ENCODE measurements at regions not wholly inside any gene's neighbourhood (a gene's known extent, or its start where the extent isn't known, plus 50 kb on each side); places are given as distances from the start of the nearest gene placed in this dataset.

DNA sequence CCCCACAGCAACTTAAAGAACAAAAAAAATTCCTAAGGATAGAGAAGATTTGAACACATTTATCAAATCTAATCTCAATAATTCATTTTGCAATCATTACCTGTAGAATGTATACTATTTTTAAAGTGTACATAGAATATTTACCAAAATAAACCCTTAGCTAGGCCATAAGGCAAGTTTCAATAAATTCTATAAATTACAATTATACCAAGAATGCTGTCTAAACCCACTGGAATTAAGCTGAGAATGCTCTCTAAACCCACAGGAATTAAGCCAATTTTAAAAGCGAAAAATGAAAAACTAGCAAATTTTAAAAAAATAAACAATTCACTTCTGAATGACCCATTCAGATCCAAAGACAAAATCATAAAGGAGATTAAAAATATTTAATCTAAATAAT is 540.4 kb upstream of the NBEA start:
- no peak for TF ChIP-seq POLR2A (IDR thresholded peaks at IDR 0.05)
- TF ChIP-seq, protein P1, sequence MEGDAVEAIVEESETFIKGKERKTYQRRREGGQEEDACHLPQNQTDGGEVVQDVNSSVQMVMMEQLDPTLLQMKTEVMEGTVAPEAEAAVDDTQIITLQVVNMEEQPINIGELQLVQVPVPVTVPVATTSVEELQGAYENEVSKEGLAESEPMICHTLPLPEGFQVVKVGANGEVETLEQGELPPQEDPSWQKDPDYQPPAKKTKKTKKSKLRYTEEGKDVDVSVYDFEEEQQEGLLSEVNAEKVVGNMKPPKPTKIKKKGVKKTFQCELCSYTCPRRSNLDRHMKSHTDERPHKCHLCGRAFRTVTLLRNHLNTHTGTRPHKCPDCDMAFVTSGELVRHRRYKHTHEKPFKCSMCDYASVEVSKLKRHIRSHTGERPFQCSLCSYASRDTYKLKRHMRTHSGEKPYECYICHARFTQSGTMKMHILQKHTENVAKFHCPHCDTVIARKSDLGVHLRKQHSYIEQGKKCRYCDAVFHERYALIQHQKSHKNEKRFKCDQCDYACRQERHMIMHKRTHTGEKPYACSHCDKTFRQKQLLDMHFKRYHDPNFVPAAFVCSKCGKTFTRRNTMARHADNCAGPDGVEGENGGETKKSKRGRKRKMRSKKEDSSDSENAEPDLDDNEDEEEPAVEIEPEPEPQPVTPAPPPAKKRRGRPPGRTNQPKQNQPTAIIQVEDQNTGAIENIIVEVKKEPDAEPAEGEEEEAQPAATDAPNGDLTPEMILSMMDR (IDR thresholded peaks at IDR 0.05) = no peak

All from heart left ventricle (tissue), 13 donors.